Right lobe of liver (tissue), 6 donors: ENCODE measurements at regions not wholly inside any gene's neighbourhood (a gene's known extent, or its start where the extent isn't known, plus 50 kb on each side); places are given as distances from the start of the nearest gene placed in this dataset.

ENCODE experiments used
- ATAC-seq, 4 donors: fragments of 200-7000 bp; cut with Tn5 transposase; one replicate each; pipeline ENCODE4 v1.9.1; 2020; ENCODE audit warnings: mild to moderate bottlenecking in 4 of 4, moderate library complexity in 4 of 4
- DNase-seq, 3 donors: peaks; one replicate each; pipeline ENCODE4 v3.0.0-alpha.2; 2020
- H3K27ac ChIP-seq, 3 donors: fragments of 200-600 bp; one replicate each; pipeline ENCODE4 v1.8.0; 2022
- H3K27me3 ChIP-seq, 2 donors: fragments of 200-600 bp; one replicate each; pipeline ENCODE4 v1.8.0; 2022
- H3K36me3 ChIP-seq, 4 donors: fragments of 200-600 bp; sonication (generic) in 1 of 4; one replicate each; pipeline versions ENCODE4 v1.5.1 to v1.8.0; 2017 to 2022; ENCODE audit warnings: control low read depth in 1 of 4
- H3K4me1 ChIP-seq, 4 donors: fragments of 200-600 bp; sonication (generic) in 1 of 4; one replicate each; pipeline versions ENCODE4 v1.5.1 to v1.8.0; 2017 to 2022; ENCODE audit warnings: control low read depth in 1 of 4
- H3K4me3 ChIP-seq, 3 donors: fragments of 200-600 bp; one replicate each; pipeline ENCODE4 v1.8.0; 2022
- H3K9me3 ChIP-seq, 4 donors: fragments of 200-600 bp; sonication (generic) in 1 of 4; one replicate each; pipeline versions ENCODE4 v1.5.1 to v1.8.0; 2017 to 2022; ENCODE audit warnings: control low read depth in 1 of 4
- CTCF ChIP-seq, 4 donors: fragments of 200-600 bp in 3 of 4; fragments of 450-650 bp in 1 of 4; IDR thresholded peaks; one replicate each; pipeline versions ENCODE4 v1.5.1 to v1.8.0; 2016 to 2022; ENCODE audit warnings: antibody characterized with exemption in 4 of 4, mild to moderate bottlenecking in 2 of 4
- POLR2A ChIP-seq: fragments of 450-650 bp; IDR thresholded peaks from one replicate; pipeline ENCODE4 v1.6.1; 2017; ENCODE audit warnings: antibody characterized with exemption, mild to moderate bottlenecking
- WGBS: methylation state at CpG from one replicate; pipeline ENCODE4 v1.1.6; 2018; ENCODE audit warnings: low coverage, low lambda C conversion rate; ENCODE audit not compliant: insufficient coverage; ENCODE audit errors: missing lambda C conversion rate; 5-methylcytosine and 5-hydroxymethylcytosine counted together
- intact Hi-C, 2 donors: fragments of 100-400 bp; cut with DNase I; formaldehyde crosslinking; loops; one replicate each; pipeline versions ENCODE4 v1.11.2 to v1.14.1; 2022
- donor health status: DM: no; HTN: yes; CAD: no.
- donor health status: DM: no; HTN: no; CAD: no.
- donor health status: DM: no; HTN: no; CAD: no.
- donor health status: DM: no; HTN: yes; CAD: no.
- donor health status: DM: no; HTN: yes; CAD: no.

- intact Hi-C loops, result no loop called here
- DNase-seq, result no peak
- TF ChIP-seq POLR2A (no peak), CTCF (IDR thresholded peaks at IDR 0.05) (no peak)
- Histone ChIP-seq H3K27me3 (no peaks in the 10 kb centered on the region), H3K4me3 (no peak overlapping the region), H3K27ac (no peak overlapping the region), H3K36me3 (no peaks in the 10 kb centered on the region), H3K9me3 (no peaks in the 10 kb centered on the region), H3K4me1 (no peaks in the 10 kb centered on the region)
- 60% methylated on average over 3 of the region's 3 CpGs for WGBS
- no peak for ATAC-seq
These were observed 1117.8 kb downstream of the BCL11A start for GRCh38 chr2:59435635-59436034.

DNA sequence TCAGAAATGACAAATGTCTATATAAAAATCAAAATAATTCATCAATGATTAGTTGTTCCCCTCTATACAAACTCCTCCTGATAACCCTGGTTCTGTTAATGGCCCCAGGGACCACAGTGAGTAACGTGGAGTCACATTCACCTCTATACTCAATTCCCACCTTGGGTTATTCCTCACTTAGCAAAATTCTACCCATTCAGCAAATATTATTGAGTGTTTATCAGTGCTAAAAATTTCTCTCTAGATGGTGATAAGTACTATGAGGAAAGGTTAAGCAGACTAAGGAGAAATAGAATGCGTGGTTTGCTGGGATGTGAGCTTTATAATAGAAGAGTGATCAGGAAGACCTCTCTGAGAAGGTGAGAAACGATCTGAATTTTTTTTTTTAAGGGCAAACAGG is 1124.5 kb downstream of the BCL11A start:
- H3K4me3 ChIP-seq, result no peak overlapping the region
- no peaks in the 10 kb centered on the region for H3K9me3 ChIP-seq
- DNase-seq (no peak), ATAC-seq (no peak)
- no peak overlapping the region for H3K27ac ChIP-seq
- TF ChIP-seq POLR2A (no peak), CTCF (IDR thresholded peaks at IDR 0.05) (no peak)
- 54% methylated on average over 3 of the region's 3 CpGs for WGBS
- H3K27me3 ChIP-seq, result no peaks in the 10 kb centered on the region
- intact Hi-C loops, result no loop called here
- H3K36me3 ChIP-seq, result no peaks in the 10 kb centered on the region
- H3K4me1 ChIP-seq, result no peaks in the 10 kb centered on the region

- Histone ChIP-seq H3K4me3 (no peak overlapping the region), H3K36me3 (no peaks in the 10 kb centered on the region), H3K4me1 (no peaks in the 10 kb centered on the region), H3K27me3 (no peaks in the 10 kb centered on the region), H3K27ac (no peak overlapping the region), H3K9me3 (no peaks in the 10 kb centered on the region)
- no peak for DNase-seq
- TF ChIP-seq CTCF (IDR thresholded peaks at IDR 0.05) (no peak), POLR2A (no peak)
- no peak for ATAC-seq
- intact Hi-C loops, result no loop called here
- WGBS, result 46% methylated on average over 1 of the region's 1 CpG
These were observed 1125.5 kb downstream of the BCL11A start for GRCh38 chr2:59427980-59428379.

GRCh38 chr2:59425247-59425646 is 1128.2 kb downstream of the BCL11A start:
- H3K27ac ChIP-seq, result no peak overlapping the region
- no peaks in the 10 kb centered on the region for H3K4me1 ChIP-seq
- H3K36me3 ChIP-seq, result no peaks in the 10 kb centered on the region
- ATAC-seq, result no peak
- no peak overlapping the region for H3K4me3 ChIP-seq
- no peak for TF ChIP-seq POLR2A
- TF ChIP-seq CTCF (IDR thresholded peaks at IDR 0.05), result no peak
- H3K9me3 ChIP-seq, result no peaks in the 10 kb centered on the region
- 47% methylated on average over 3 of the region's 3 CpGs for WGBS
- H3K27me3 ChIP-seq, result no peaks in the 10 kb centered on the region
- intact Hi-C loops, result no loop called here
- DNase-seq, result no peak
